Transverse colon (tissue), 4 donors: ENCODE measurements at regions not wholly inside any gene's neighbourhood (a gene's known extent, or its start where the extent isn't known, plus 50 kb on each side); places are given as distances from the start of the nearest gene placed in this dataset.

Experiments used
- DNase-seq: peaks from one replicate; pipeline ENCODE4 v3.0.0-alpha.2; 2019
- H3K27ac ChIP-seq, 4 donors: fragments of 200-600 bp; sonication (generic); 2 replicates each; pipeline ENCODE4 v1.5.1; 2016 to 2018; ENCODE audit warnings: inconsistent platforms in 4 of 4
- H3K27me3 ChIP-seq: fragments of 200-600 bp; sonication (generic); 2 replicates; pipeline ENCODE4 v1.5.1; 2017; ENCODE audit warnings: inconsistent platforms
- H3K36me3 ChIP-seq, 4 donors: fragments of 200-600 bp; sonication (generic); 2 replicates each; pipeline ENCODE4 v1.5.1; 2017 to 2019; ENCODE audit warnings: inconsistent platforms in 4 of 4
- H3K4me1 ChIP-seq, 4 donors: fragments of 200-600 bp; sonication (generic); 2 replicates each; pipeline ENCODE4 v1.5.1; 2017 to 2020; ENCODE audit warnings: inconsistent platforms in 4 of 4
- H3K4me3 ChIP-seq, 4 donors: fragments of 200-600 bp; sonication (generic); 1 replicate in 1 of 4; 2 replicates in 3 of 4; pipeline versions ENCODE4 v1.5.1 to v1.6.1; 2017 to 2019; ENCODE audit warnings: inconsistent platforms in 4 of 4
- H3K9me3 ChIP-seq, 2 donors: fragments of 200-600 bp; sonication (generic); 2 replicates each; pipeline ENCODE4 v1.5.1; 2017 to 2019; ENCODE audit warnings: inconsistent platforms in 2 of 2
- CTCF ChIP-seq, 5 experiments: fragments of 200-600 bp in 3 of 5; fragments of 450-650 bp in 2 of 5; sonication (generic) in 3 of 5; IDR thresholded peaks; 1 replicate in 2 of 5; 2 replicates in 3 of 5; pipeline ENCODE4 v1.5.1; 2016 to 2017; ENCODE audit warnings: antibody characterized with exemption in 5 of 5, inconsistent platforms in 3 of 5, mild to moderate bottlenecking in 2 of 5, moderate library complexity in 1 of 5
- EP300 ChIP-seq: sonication (generic); formaldehyde crosslinking; IDR thresholded peaks from one replicate; pipeline ENCODE4 v1.6.1; 2017; ENCODE audit warnings: antibody characterized with exemption, low read depth
- POLR2A ChIP-seq: fragments of 450-650 bp; IDR thresholded peaks from one replicate; pipeline ENCODE4 v1.6.1; 2016; ENCODE audit warnings: antibody characterized with exemption, mild to moderate bottlenecking, moderate library complexity
- POLR2AphosphoS5 ChIP-seq, 3 donors: sonication (generic); formaldehyde crosslinking; IDR thresholded peaks; one replicate each; pipeline ENCODE4 v1.6.1; 2016; ENCODE audit warnings: antibody characterized with exemption in 3 of 3
- WGBS, 2 donors: methylation state at CpG; one replicate each; pipeline ENCODE4 v1.1.5; 2018; ENCODE audit warnings: low coverage in 1 of 2; 5-methylcytosine and 5-hydroxymethylcytosine counted together
- in situ Hi-C, 4 donors: fragments of 200-750 bp; cut with MboI; loops; one replicate each; pipeline versions ENCODE4 v1.15.0 to v1.15.1; 2017; ENCODE audit warnings: low sequenced_read_pairs in 3 of 4, low pct_ligation_motif_present in 1 of 4, low pct_unique_long_range_greater_than_20kb in 1 of 4
- intact Hi-C: fragments of 100-400 bp; cut with DNase I; formaldehyde crosslinking; loops from one replicate; pipeline ENCODE4 v1.15.1; 2023; ENCODE audit warnings: low total_unique reads

DNA sequence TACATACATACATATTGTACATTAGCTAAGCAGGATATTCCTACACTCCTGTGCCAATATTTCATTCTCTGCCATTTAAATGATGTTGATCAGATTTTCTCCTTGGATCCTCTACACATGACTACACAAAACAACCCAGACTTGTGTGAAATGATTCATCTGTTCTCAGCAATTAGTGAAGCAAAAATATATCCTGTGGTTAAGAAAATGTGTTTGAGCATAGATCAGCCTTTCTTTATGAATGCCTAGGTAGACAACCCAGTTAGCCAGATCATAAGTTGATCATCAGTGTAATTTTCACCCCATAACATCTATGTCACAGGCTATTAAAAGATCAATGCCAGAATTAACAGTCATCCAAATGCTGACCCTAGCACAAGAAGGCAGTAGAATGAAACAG, 275.2 kb upstream of the EDNRB start:
- in situ Hi-C loops (no loop called here), intact Hi-C loops (no loop called here)
- no peaks in the 10 kb centered on the region for H3K27me3 ChIP-seq
- no peak overlapping the region for H3K4me3 ChIP-seq
- no peaks in the 10 kb centered on the region for H3K36me3 ChIP-seq
- H3K9me3 ChIP-seq = no peaks in the 10 kb centered on the region
- H3K4me1 ChIP-seq = no peaks in the 10 kb centered on the region
- TF ChIP-seq POLR2AphosphoS5 (IDR thresholded peaks at IDR 0.05) = no peak
- TF ChIP-seq POLR2A = no peak
- no peak for TF ChIP-seq CTCF (IDR thresholded peaks at IDR 0.05)
- TF ChIP-seq EP300 = no peak
- no peak for DNase-seq
- no peak overlapping the region for H3K27ac ChIP-seq

DNA sequence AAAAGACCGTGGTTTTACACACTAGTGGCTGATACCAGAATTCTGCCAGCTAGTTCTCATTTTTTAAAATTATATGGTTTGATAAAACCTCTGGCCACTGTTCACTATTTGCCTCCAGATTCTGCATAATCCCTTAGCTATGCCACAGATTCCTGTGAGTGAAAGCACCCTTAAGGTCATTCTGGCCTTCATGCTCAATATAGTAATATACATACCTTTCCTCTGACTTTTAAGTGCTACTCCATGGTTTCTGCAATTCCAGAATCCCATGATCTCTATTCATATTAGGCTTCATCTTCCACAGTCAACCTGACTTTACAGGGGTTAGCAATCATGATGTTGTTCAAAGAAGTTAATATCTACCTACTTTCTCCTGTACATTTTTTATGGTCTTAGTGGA, 274.1 kb upstream of the EDNRB start:
- TF ChIP-seq EP300 (no peak), CTCF (IDR thresholded peaks at IDR 0.05) (no peak), POLR2AphosphoS5 (IDR thresholded peaks at IDR 0.05) (no peak), POLR2A (no peak)
- no peaks in the 10 kb centered on the region for H3K36me3 ChIP-seq
- no peak overlapping the region for H3K4me3 ChIP-seq
- H3K27ac ChIP-seq = no peak overlapping the region
- no peaks in the 10 kb centered on the region for H3K9me3 ChIP-seq
- 0 to 100% methylated on average over 1 of the region's 1 CpG for WGBS, 2 donors
- no peak for DNase-seq
- intact Hi-C loops = no loop called here
- no peaks in the 10 kb centered on the region for H3K4me1 ChIP-seq
- in situ Hi-C loops = no loop called here
- no peaks in the 10 kb centered on the region for H3K27me3 ChIP-seq

DNA sequence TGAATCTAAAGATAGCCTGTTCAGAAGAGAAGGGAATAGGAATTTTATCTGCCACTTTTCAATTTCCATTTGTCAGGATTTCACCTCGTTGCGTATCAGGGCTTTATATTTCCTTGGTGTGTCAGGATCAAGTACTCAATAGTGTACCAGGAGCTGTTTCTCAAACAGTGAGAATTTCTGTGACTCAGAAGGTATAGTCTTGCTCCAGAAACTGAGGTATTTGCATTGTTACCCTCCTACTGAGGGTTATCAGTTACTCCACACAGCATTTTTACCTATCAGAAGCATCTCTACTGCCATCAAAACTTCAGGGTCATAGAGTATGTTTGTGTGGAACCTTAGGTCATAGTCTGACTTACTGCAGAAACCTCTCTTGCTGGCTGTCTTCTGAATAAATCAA, 271.7 kb upstream of the EDNRB start:
- Histone ChIP-seq H3K36me3 (no peaks in the 10 kb centered on the region), H3K9me3 (no peaks in the 10 kb centered on the region), H3K27ac (no peak overlapping the region), H3K4me3 (no peak overlapping the region), H3K4me1 (no peaks in the 10 kb centered on the region), H3K27me3 (no peaks in the 10 kb centered on the region)
- no peak for TF ChIP-seq POLR2AphosphoS5 (IDR thresholded peaks at IDR 0.05)
- TF ChIP-seq EP300 = no peak
- TF ChIP-seq CTCF (IDR thresholded peaks at IDR 0.05) = no peak
- TF ChIP-seq POLR2A = no peak
- intact Hi-C loops = no loop called here
- DNase-seq = no peak
- 59 to 69% methylated on average over 2 of the region's 2 CpGs for WGBS, 2 donors
- in situ Hi-C loops = no loop called here

GRCh38 chr13:78187781-78188180, 269.1 kb upstream of the EDNRB start:
- Histone ChIP-seq H3K4me3 (no peak overlapping the region), H3K4me1 (no peaks in the 10 kb centered on the region), H3K36me3 (no peaks in the 10 kb centered on the region), H3K27me3 (no peaks in the 10 kb centered on the region), H3K9me3 (no peaks in the 10 kb centered on the region), H3K27ac (no peak overlapping the region)
- WGBS, 2 donors = 19 to 39% methylated on average over 4 of the region's 4 CpGs
- intact Hi-C loops (no loop called here), in situ Hi-C loops (no loop called here)
- TF ChIP-seq POLR2AphosphoS5 (IDR thresholded peaks at IDR 0.05) = no peak
- TF ChIP-seq POLR2A = no peak
- no peak for TF ChIP-seq CTCF (IDR thresholded peaks at IDR 0.05)
- TF ChIP-seq EP300 = no peak
- DNase-seq = no peak
